ENCODE measurements at regions not wholly inside any gene's neighbourhood (a gene's known extent, or its start where the extent isn't known, plus 50 kb on each side); places are given as distances from the start of the nearest gene placed in this dataset.
A peak's percentile ranks its signal among the peaks of the same experiment; 100 is the strongest.

DNA sequence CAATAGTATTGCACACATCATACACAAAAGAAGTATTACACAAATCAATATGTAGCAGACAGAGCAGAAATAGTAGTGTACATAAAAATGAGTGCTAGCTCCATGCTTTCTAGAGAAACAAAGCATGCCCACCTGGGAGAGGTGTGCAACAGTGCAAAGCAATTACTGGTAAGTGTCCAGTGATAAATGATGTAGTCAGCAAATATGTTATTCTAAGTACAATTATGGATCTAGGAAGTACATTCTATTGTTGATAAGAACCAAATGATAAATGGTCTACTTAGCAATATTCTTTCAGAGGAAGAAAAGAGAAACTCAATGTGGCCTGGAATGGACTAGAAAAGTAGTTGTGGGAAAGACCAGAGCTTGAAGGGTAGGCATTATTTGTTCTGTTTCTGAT is 188.6 kb downstream of the HINT1 start:
- no peak for DNase-seq (ENCODE audit: low spot score)
- peaks cover 19% of the 10 kb centered on the region for H3K9me3 Mint-ChIP-seq
- no peak overlapping the region for H3K4me3 Mint-ChIP-seq
- peaks cover 33% of the 10 kb centered on the region for H3K4me1 Mint-ChIP-seq
- H3K27me3 Mint-ChIP-seq (ENCODE audit: low read depth), result no peaks in the 10 kb centered on the region
- H3K27ac Mint-ChIP-seq, result no peak overlapping the region
- POLR2A ChIA-PET, result no interaction called here
- TF ChIP-seq ZNF263 (CRISPR knock-in tag; IDR thresholded peaks at IDR 0.05; ENCODE audit: low read depth) (no peak), E2F4 (CRISPR knock-in tag; IDR thresholded peaks at IDR 0.05; ENCODE audit: borderline replicate concordance, low read depth) (no peak)
- TF ChIP-seq, protein P1, sequence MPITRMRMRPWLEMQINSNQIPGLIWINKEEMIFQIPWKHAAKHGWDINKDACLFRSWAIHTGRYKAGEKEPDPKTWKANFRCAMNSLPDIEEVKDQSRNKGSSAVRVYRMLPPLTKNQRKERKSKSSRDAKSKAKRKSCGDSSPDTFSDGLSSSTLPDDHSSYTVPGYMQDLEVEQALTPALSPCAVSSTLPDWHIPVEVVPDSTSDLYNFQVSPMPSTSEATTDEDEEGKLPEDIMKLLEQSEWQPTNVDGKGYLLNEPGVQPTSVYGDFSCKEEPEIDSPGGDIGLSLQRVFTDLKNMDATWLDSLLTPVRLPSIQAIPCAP (CRISPR knock-in tag; IDR thresholded peaks at IDR 0.05), result no peak
- ATAC-seq, result no peak
- H3K36me3 Mint-ChIP-seq, result peaks cover 16% of the 10 kb centered on the region
- CTCF ChIA-PET, result interaction anchor here (2.2 kb wide), 1 partner anchor 105 kb away, joined by 8 read pairs; no protein-coding TSS in a partner anchor

DNA sequence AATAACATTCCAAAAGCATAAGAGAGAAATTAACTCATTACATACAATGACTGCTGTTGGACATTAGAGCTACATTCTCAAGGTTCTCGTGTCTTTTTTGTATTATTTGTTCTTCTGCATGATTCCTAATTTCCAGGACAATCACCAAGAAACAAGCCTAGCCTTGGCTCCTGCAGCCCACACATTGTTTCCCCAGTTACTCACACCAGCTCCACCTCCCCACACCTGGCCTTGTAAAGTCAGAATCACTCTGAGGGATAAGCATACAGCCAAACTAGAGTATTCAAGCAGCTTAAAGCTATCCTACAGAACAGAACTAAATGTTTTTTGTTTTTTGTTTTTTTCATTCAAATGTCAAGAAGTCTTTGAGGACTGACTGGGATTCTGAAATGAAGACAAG is 189.2 kb downstream of the HINT1 start:
- ATAC-seq, result peak; percentile 81
- TF ChIP-seq, protein P2, sequence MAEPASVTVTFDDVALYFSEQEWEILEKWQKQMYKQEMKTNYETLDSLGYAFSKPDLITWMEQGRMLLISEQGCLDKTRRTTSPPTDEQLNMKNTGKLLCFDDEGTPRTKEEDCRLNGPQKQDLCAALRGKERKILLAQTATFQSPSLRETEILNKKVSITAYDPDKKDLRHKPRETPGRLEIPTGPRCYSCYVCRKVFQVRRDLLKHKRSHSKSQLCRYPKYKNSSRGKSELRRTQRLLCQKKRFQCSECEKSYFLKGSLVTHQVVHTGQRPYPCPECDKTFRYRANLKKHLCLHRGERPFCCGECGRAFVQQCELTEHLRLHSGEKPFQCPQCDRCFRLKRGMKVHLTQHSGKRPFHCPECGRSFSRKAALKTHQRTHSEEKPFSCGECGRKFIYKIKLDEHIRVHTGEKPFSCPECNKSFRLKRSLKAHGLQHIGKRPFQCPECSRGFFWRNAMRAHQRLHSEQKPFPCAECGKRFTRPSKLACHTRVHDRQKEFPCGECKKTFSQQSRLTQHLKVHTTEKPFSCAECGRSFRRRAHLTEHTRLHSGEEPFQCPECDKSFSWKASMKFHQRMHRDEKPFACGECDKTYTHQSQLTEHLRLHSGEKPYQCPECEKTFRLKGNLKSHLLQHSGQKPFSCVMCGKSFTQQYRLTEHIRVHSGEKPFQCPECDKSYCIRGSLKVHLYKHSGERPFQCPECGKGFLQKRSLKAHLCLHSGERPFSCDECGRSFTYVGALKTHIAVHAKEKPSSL (CRISPR knock-in tag; conservative IDR thresholded peaks at IDR 0.05), result no peak
- Mint-ChIP-seq H3K36me3 (peaks cover 9% of the 10 kb centered on the region; the same call in 1 of the 2 replicates), H3K27ac (no peak overlapping the region), H3K9me3 (peaks cover 12% of the 10 kb centered on the region), H3K27me3 (ENCODE audit: low read depth) (no peaks in the 10 kb centered on the region), H3K4me3 (no peak overlapping the region), H3K4me1 (peaks cover 27% of the 10 kb centered on the region)
- ChIA-PET CTCF (interaction anchor here (2.2 kb wide), 1 partner anchor 104 kb away, joined by 8 read pairs; no protein-coding TSS in a partner anchor), POLR2A (no interaction called here)
- DNase-seq (ENCODE audit: low spot score), result no peak

GRCh38 chr5:130975299-130975698 is 189.8 kb downstream of the HINT1 start:
- Mint-ChIP-seq H3K4me1 (peaks cover 22% of the 10 kb centered on the region), H3K4me3 (no peak overlapping the region), H3K9me3 (peaks cover 11% of the 10 kb centered on the region), H3K27ac (peak overlapping the region; percentile 17; the same call in 1 of the 2 replicates), H3K36me3 (peaks cover 8% of the 10 kb centered on the region; the same call in 1 of the 2 replicates), H3K27me3 (ENCODE audit: low read depth) (no peaks in the 10 kb centered on the region)
- ChIA-PET CTCF (interaction anchor here (2.2 kb wide), 1 partner anchor 104 kb away, joined by 8 read pairs; no protein-coding TSS in a partner anchor), POLR2A (no interaction called here)
- DNase-seq (ENCODE audit: low spot score) (no peak), ATAC-seq (peak; percentile 65)
- no peak for TF ChIP-seq AR (CRISPR knock-in tag; IDR thresholded peaks at IDR 0.05)
- no peak for TF ChIP-seq CREB1 (CRISPR knock-in tag; IDR thresholded peaks at IDR 0.05)
- TF ChIP-seq ETV6 (CRISPR knock-in tag; IDR thresholded peaks at IDR 0.05), result no peak
- TF ChIP-seq MXD4 (CRISPR knock-in tag; IDR thresholded peaks at IDR 0.05; ENCODE audit: borderline replicate concordance), result no peak
- TF ChIP-seq ZNF512 (CRISPR knock-in tag; IDR thresholded peaks at IDR 0.05; ENCODE audit: borderline replicate concordance), result no peak
- TF ChIP-seq, protein P3, sequence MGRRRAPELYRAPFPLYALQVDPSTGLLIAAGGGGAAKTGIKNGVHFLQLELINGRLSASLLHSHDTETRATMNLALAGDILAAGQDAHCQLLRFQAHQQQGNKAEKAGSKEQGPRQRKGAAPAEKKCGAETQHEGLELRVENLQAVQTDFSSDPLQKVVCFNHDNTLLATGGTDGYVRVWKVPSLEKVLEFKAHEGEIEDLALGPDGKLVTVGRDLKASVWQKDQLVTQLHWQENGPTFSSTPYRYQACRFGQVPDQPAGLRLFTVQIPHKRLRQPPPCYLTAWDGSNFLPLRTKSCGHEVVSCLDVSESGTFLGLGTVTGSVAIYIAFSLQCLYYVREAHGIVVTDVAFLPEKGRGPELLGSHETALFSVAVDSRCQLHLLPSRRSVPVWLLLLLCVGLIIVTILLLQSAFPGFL (CRISPR knock-in tag; IDR thresholded peaks at IDR 0.05; ENCODE audit: borderline replicate concordance), result no peak
- TF ChIP-seq ZBTB21 (CRISPR knock-in tag; IDR thresholded peaks at IDR 0.05; ENCODE audit: borderline replicate concordance), result no peak
- TF ChIP-seq, protein P1 (CRISPR knock-in tag; IDR thresholded peaks at IDR 0.05), result no peak
- no peak for TF ChIP-seq NFATC4 (CRISPR knock-in tag; IDR thresholded peaks at IDR 0.05)
- TF ChIP-seq, protein P2 (CRISPR knock-in tag; conservative IDR thresholded peaks at IDR 0.05), result no peak
- TF ChIP-seq ZNF138 (CRISPR knock-in tag; conservative IDR thresholded peaks at IDR 0.05), result no peak
- TF ChIP-seq, protein P4, sequence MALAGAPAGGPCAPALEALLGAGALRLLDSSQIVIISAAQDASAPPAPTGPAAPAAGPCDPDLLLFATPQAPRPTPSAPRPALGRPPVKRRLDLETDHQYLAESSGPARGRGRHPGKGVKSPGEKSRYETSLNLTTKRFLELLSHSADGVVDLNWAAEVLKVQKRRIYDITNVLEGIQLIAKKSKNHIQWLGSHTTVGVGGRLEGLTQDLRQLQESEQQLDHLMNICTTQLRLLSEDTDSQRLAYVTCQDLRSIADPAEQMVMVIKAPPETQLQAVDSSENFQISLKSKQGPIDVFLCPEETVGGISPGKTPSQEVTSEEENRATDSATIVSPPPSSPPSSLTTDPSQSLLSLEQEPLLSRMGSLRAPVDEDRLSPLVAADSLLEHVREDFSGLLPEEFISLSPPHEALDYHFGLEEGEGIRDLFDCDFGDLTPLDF (CRISPR knock-in tag; IDR thresholded peaks at IDR 0.05), result no peak
